HCT116 (cell line): ENCODE measurements at regions not wholly inside any gene's neighbourhood (a gene's known extent, or its start where the extent isn't known, plus 50 kb on each side); places are given as distances from the start of the nearest gene placed in this dataset.

ENCODE experiments used
- ATAC-seq: fragments of 200-7000 bp; cut with Tn5 transposase; 2 replicates; pipeline ENCODE4 v1.9.1; 2020; ENCODE audit warnings: mild to moderate bottlenecking, moderate library complexity
- BruUV-seq: library from RNA; stranded (reverse); fragments of 400-500 nt; replicated peaks from 2 replicates; lab custom pipeline; 2021; lab: Mats Ljungman, UMichigan
- CTCF ChIA-PET: fragments of 300-600 bp; sonication (Branson Sonifier 250); formaldehyde crosslinking; loops from one replicate; lab custom pipeline; 2021; ENCODE audit warnings: antibody characterized with exemption; lab: Charles Lee
- POLR2A ChIA-PET: fragments of 300-600, 350-600 bp; sonication (Branson Sonifier 250); formaldehyde crosslinking; loops from one replicate; lab custom pipeline; 2021; ENCODE audit warnings: antibody characterized with exemption; lab: Charles Lee
- RAD21 ChIA-PET, 2 experiments: fragments of 300-600 bp; sonication (Branson Sonifier 250); formaldehyde crosslinking; loops; one replicate each; lab custom pipeline; 2023; ENCODE audit warnings: low total read pairs in 2 of 2; ENCODE audit not compliant: uncharacterized antibody in 2 of 2, unreplicated experiment in 2 of 2, low non-redundant PET in 1 of 2; lab: Charles Lee
- DNase-seq: peaks from one replicate; pipeline ENCODE4 v3.0.0-alpha.2; 2010; ENCODE audit warnings: low read depth, low spot score
- H2AFZ ChIP-seq: fragments of 200-600 bp; shearing (Covaris generic), sonication (generic); 2 replicates; pipeline ENCODE4 v1.6.1; 2017; ENCODE audit warnings: low read depth, mixed run types, mixed read lengths, antibody characterized with exemption, low read length; ENCODE audit not compliant: poor library complexity, severe bottlenecking
- H3K27ac ChIP-seq: 2 replicates; pipeline ENCODE4 v1.5.1; 2012; ENCODE audit warnings: low read depth, low read length
- H3K27me3 ChIP-seq: fragments of 200-600 bp; sonication (generic); 2 replicates; pipeline ENCODE4 v1.6.1; 2016; ENCODE audit warnings: mixed run types, low read length, mixed read lengths; ENCODE audit not compliant: insufficient read depth
- H3K36me3 ChIP-seq, 2 experiments: fragments of 200-500 bp in 1 of 2; fragments of 200-600 bp in 1 of 2; sonication (Bioruptor generic) in 1 of 2; sonication (generic) in 1 of 2; 2 replicates each; pipeline versions ENCODE4 v1.5.1 to v1.6.1; 2014 to 2016; ENCODE audit warnings: low read length in 2 of 2, inconsistent platforms in 1 of 2, mixed read lengths in 1 of 2, mixed run types in 1 of 2; ENCODE audit not compliant: insufficient read depth in 2 of 2, control insufficient read depth in 1 of 2
- H3K4me1 ChIP-seq, 2 experiments: fragments of 200-600 bp in 1 of 2; sonication (generic) in 1 of 2; 2 replicates each; pipeline versions ENCODE4 v1.5.1 to v1.6.1; 2012 to 2017; ENCODE audit warnings: low read length in 2 of 2, inconsistent platforms in 1 of 2, mild to moderate bottlenecking in 1 of 2, mixed read lengths in 1 of 2, mixed run types in 1 of 2, moderate library complexity in 1 of 2; ENCODE audit not compliant: insufficient read depth in 2 of 2, control insufficient read depth in 1 of 2
- H3K4me2 ChIP-seq: fragments of 200-600 bp; sonication (generic); 2 replicates; pipeline ENCODE4 v1.6.1; 2017; ENCODE audit warnings: mixed run types, low read length, mixed read lengths
- H3K4me3 ChIP-seq, 2 experiments: fragments of 200-600 bp in 1 of 2; sonication (generic) in 1 of 2; replicated peaks in 1 of 2; 2 replicates each; pipeline ENCODE4 v1.5.1; 2011 to 2016; ENCODE audit warnings: low read length in 2 of 2, control low read depth in 1 of 2, low read depth in 1 of 2, mild to moderate bottlenecking in 1 of 2, mixed read lengths in 1 of 2, mixed run types in 1 of 2
- H3K79me2 ChIP-seq: fragments of 200-600 bp; sonication (generic); 2 replicates; pipeline ENCODE4 v1.6.1; 2017; ENCODE audit warnings: mild to moderate bottlenecking, mixed run types, low read length, moderate library complexity, mixed read lengths; ENCODE audit not compliant: insufficient read depth
- H3K9ac ChIP-seq: fragments of 200-600 bp; sonication (generic); 2 replicates; pipeline ENCODE4 v1.6.1; 2016; ENCODE audit warnings: low read length, mixed read lengths
- H3K9me2 ChIP-seq: fragments of 200-600 bp; sonication (generic), shearing (Covaris generic); 2 replicates; pipeline ENCODE4 v1.6.1; 2017; ENCODE audit warnings: mixed run types, mild to moderate bottlenecking, moderate library complexity; ENCODE audit not compliant: insufficient read depth
- H3K9me3 ChIP-seq, 2 experiments: fragments of 200-500 bp in 1 of 2; fragments of 200-600 bp in 1 of 2; sonication (Bioruptor generic) in 1 of 2; sonication (generic) in 1 of 2; 2 replicates each; pipeline ENCODE4 v1.6.1; 2014 to 2017; ENCODE audit warnings: low read length in 2 of 2, mixed read lengths in 2 of 2, inconsistent platforms in 1 of 2, low read depth in 1 of 2, mild to moderate bottlenecking in 1 of 2, mixed run types in 1 of 2, moderate library complexity in 1 of 2; ENCODE audit not compliant: control insufficient read depth in 1 of 2, insufficient read depth in 1 of 2
- H4K20me1 ChIP-seq: fragments of 200-600 bp; sonication (generic), shearing (Covaris generic); 2 replicates; pipeline ENCODE4 v1.6.1; 2017; ENCODE audit warnings: mixed run types, mild to moderate bottlenecking, moderate library complexity; ENCODE audit not compliant: insufficient read depth
- CTCF ChIP-seq, 3 experiments: fragments of 200-600 bp in 1 of 3; sonication (generic) in 1 of 3; IDR thresholded peaks in 2 of 3; conservative IDR thresholded peaks in 1 of 3; 2 replicates each; pipeline ENCODE4 v1.5.1; 2012 to 2017; ENCODE audit warnings: low read depth in 2 of 3, low read length in 2 of 3, antibody characterized with exemption in 1 of 3, borderline replicate concordance in 1 of 3, control low read depth in 1 of 3, mild to moderate bottlenecking in 1 of 3, mixed read lengths in 1 of 3, mixed run types in 1 of 3, moderate library complexity in 1 of 3; ENCODE audit not compliant: insufficient read depth in 1 of 3
- EGR1 ChIP-seq: IDR thresholded peaks from 2 replicates; pipeline ENCODE4 v1.6.1; 2012; ENCODE audit warnings: low read depth
- FOSL1 ChIP-seq: IDR thresholded peaks from 2 replicates; pipeline ENCODE4 v1.6.1; 2012; ENCODE audit warnings: low read depth
- JUND ChIP-seq: IDR thresholded peaks from 2 replicates; pipeline ENCODE4 v1.6.1; 2012
- POLR2A ChIP-seq: IDR thresholded peaks from 2 replicates; pipeline ENCODE4 v1.7.0; 2011; ENCODE audit warnings: borderline replicate concordance; ENCODE audit not compliant: insufficient read depth, insufficient read length; ENCODE audit errors: extremely low read depth
- RAD21 ChIP-seq: IDR thresholded peaks from 2 replicates; pipeline ENCODE4 v1.6.1; 2012; ENCODE audit warnings: low read depth, mild to moderate bottlenecking
- SIN3A ChIP-seq: IDR thresholded peaks from 2 replicates; pipeline ENCODE4 v1.6.1; 2012; ENCODE audit warnings: low read depth
- ZBTB33 ChIP-seq: IDR thresholded peaks from 2 replicates; pipeline ENCODE4 v1.6.1; 2011; ENCODE audit warnings: mild to moderate bottlenecking, low read length, moderate library complexity; ENCODE audit not compliant: insufficient replicate concordance; ENCODE audit errors: extremely low read depth
- ZFX ChIP-seq: fragments of 450-650 bp; IDR thresholded peaks from 2 replicates; pipeline ENCODE4 v1.6.1; 2017
- intact Hi-C: fragments of 100-400 bp; cut with micrococcal nuclease; formaldehyde crosslinking; loops from 2 replicates; pipeline ENCODE4 v1.10.0; 2022
- TF ChIP-seq, protein P1 (sequence below): IDR thresholded peaks from 2 replicates; pipeline ENCODE4 v1.6.1; 2012; ENCODE audit warnings: low read depth
- TF ChIP-seq, protein P2 (sequence below): IDR thresholded peaks from 2 replicates; pipeline ENCODE4 v1.6.1; 2012

DNA sequence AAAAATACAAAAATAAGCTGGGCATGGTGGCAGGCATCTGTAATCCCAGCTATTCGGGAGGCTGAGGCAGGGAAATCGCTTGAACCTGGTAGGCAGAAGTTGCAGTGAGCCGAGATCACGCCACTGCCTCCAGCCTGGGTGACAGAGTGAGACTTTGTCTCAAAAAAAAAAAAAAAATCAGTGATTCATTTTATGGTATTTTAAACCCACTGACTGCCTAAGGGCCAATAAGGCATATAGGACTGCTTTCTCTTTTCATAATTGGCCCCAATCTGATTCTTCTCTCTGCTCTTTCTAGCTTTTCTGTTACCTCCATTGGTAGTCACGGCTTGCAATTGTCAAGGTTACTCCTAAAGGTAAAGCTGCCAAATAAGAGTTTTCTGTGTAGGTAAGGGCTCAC is 60.2 kb upstream of the ADGRF1 start:
- no peak overlapping the region for H3K9ac ChIP-seq
- ChIA-PET POLR2A (no interaction called here), RAD21 (no interaction called here), CTCF (no interaction called here)
- BruUV-seq = no TSS peak
- H3K27ac ChIP-seq = no peak overlapping the region
- intact Hi-C loops = no loop called here
- H3K9me3 ChIP-seq = no peaks in the 10 kb centered on the region
- no peak overlapping the region for H3K4me3 ChIP-seq
- no peaks in the 10 kb centered on the region for H4K20me1 ChIP-seq
- peaks cover 0 to 14% of the 10 kb centered on the region in 2 experiments; a peak in 1 of 4 replicates for H3K4me1 ChIP-seq
- DNase-seq (no peak), ATAC-seq (no peak)
- H3K4me2 ChIP-seq = no peak overlapping the region
- no peaks in the 10 kb centered on the region for H3K79me2 ChIP-seq
- TF ChIP-seq RAD21 (no peak), EGR1 (no peak), SIN3A (no peak), JUND (no peak), ZFX (no peak), FOSL1 (no peak), POLR2A (no peak), ZBTB33 (no peak), CTCF (IDR thresholded peaks at IDR 0.05 in 2 of 3, conservative IDR thresholded peaks at IDR 0.05 in 1 of 3; ENCODE audit: borderline replicate concordance in 1 of 3, insufficient read depth in 1 of 3, low read depth in 2 of 3, low read length in 2 of 3) (no peak)
- TF ChIP-seq, protein P1, sequence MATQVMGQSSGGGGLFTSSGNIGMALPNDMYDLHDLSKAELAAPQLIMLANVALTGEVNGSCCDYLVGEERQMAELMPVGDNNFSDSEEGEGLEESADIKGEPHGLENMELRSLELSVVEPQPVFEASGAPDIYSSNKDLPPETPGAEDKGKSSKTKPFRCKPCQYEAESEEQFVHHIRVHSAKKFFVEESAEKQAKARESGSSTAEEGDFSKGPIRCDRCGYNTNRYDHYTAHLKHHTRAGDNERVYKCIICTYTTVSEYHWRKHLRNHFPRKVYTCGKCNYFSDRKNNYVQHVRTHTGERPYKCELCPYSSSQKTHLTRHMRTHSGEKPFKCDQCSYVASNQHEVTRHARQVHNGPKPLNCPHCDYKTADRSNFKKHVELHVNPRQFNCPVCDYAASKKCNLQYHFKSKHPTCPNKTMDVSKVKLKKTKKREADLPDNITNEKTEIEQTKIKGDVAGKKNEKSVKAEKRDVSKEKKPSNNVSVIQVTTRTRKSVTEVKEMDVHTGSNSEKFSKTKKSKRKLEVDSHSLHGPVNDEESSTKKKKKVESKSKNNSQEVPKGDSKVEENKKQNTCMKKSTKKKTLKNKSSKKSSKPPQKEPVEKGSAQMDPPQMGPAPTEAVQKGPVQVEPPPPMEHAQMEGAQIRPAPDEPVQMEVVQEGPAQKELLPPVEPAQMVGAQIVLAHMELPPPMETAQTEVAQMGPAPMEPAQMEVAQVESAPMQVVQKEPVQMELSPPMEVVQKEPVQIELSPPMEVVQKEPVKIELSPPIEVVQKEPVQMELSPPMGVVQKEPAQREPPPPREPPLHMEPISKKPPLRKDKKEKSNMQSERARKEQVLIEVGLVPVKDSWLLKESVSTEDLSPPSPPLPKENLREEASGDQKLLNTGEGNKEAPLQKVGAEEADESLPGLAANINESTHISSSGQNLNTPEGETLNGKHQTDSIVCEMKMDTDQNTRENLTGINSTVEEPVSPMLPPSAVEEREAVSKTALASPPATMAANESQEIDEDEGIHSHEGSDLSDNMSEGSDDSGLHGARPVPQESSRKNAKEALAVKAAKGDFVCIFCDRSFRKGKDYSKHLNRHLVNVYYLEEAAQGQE = no peak
- TF ChIP-seq, protein P2, sequence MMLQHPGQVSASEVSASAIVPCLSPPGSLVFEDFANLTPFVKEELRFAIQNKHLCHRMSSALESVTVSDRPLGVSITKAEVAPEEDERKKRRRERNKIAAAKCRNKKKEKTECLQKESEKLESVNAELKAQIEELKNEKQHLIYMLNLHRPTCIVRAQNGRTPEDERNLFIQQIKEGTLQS = no peak
- no peaks in the 10 kb centered on the region for H3K27me3 ChIP-seq
- no peaks in the 10 kb centered on the region for H3K36me3 ChIP-seq
- no peaks in the 10 kb centered on the region for H3K9me2 ChIP-seq
- no peak overlapping the region for H2AFZ ChIP-seq
